A549 (cell line): ENCODE measurements at regions not wholly inside any gene's neighbourhood (a gene's known extent, or its start where the extent isn't known, plus 50 kb on each side); places are given as distances from the start of the nearest gene placed in this dataset.

Experiments
- ATAC-seq, 2 experiments: fragments of 200-7000 bp in 1 of 2; fragments of >200 bp in 1 of 2; cut with Nextera tagmentation in 1 of 2; cut with Tn5 transposase in 1 of 2; 3 replicates each; pipeline versions ENCODE4 v1.8.0 to v1.9.1; 2018 to 2020; ENCODE audit warnings: mild to moderate bottlenecking in 1 of 2, moderate library complexity in 1 of 2
- CTCF ChIA-PET: fragments of 300-600 bp; sonication (Branson Sonifier 250); formaldehyde crosslinking; extraction: SDS; loops from one replicate; lab custom pipeline; 2021; ENCODE audit warnings: antibody characterized with exemption, inconsistent platforms; lab: Yijun Ruan, JAX
- POLR2A ChIA-PET: fragments of 350-600 bp; formaldehyde crosslinking; extraction: SDS; loops from one replicate; lab custom pipeline; 2021; ENCODE audit warnings: antibody characterized with exemption, inconsistent platforms; lab: Yijun Ruan, JAX
- DNase-seq, 2 experiments: peaks; one replicate each; pipeline versions ENCODE4 v3.0.0 to v3.0.0-alpha.2; 2011 to 2016; ENCODE audit warnings: low read depth in 1 of 2, low spot score in 1 of 2
- FAIRE-seq: peaks from 2 replicates; lab custom pipeline; 2011; peaks lifted over from hg19 to GRCh38; lab: Jason Lieb, UNC
- H3K27ac ChIP-seq, 2 experiments: fragments of >200 bp; sonication (Bioruptor Twin); formaldehyde crosslinking; 3 replicates each; pipeline ENCODE4 v1.5.1; 2016 to 2017
- H3K4me1 ChIP-seq: fragments of >200 bp; sonication (Bioruptor Twin); formaldehyde crosslinking; 3 replicates; pipeline ENCODE4 v1.6.1; 2016
- H3K4me2 ChIP-seq: fragments of >200 bp; sonication (Bioruptor Twin); formaldehyde crosslinking; 3 replicates; pipeline ENCODE4 v1.6.1; 2016
- H3K4me3 ChIP-seq: fragments of >200 bp; sonication (Bioruptor Twin); formaldehyde crosslinking; 3 replicates; pipeline ENCODE4 v1.5.1; 2016
- H3K9me3 ChIP-seq: fragments of >200 bp; sonication (Bioruptor Twin); formaldehyde crosslinking; 3 replicates; pipeline ENCODE4 v1.6.1; 2016
- BHLHE40 ChIP-seq: IDR thresholded peaks from 2 replicates; pipeline ENCODE4 v1.6.1; 2012; ENCODE audit warnings: low read depth, low read length, inconsistent platforms
- CBX2 ChIP-seq: fragments of 200-600 bp; sonication (generic); IDR thresholded peaks from 2 replicates; pipeline ENCODE4 v1.6.1; 2016; ENCODE audit warnings: low read depth, mild to moderate bottlenecking, borderline replicate concordance
- CEBPB ChIP-seq, 2 experiments: fragments of >200 bp in 1 of 2; sonication (Bioruptor Twin) in 1 of 2; formaldehyde crosslinking in 1 of 2; IDR thresholded peaks; 2 replicates each; pipeline ENCODE4 v1.6.1; 2012 to 2016
- CHD2 ChIP-seq: fragments of 150-350 bp; IDR thresholded peaks from 2 replicates; pipeline ENCODE4 v1.6.1; 2014; ENCODE audit warnings: low read length; ENCODE audit not compliant: partially characterized antibody
- CHD4 ChIP-seq: fragments of 200-600 bp; sonication (generic); IDR thresholded peaks from 2 replicates; pipeline ENCODE4 v1.6.1; 2016; ENCODE audit warnings: antibody characterized with exemption, mild to moderate bottlenecking, borderline replicate concordance
- EHF ChIP-seq: fragments of 250-450 bp; sonication (Bioruptor Pico); IDR thresholded peaks from 2 replicates; pipeline ENCODE4 v1.5.0; 2020; ENCODE audit warnings: mild to moderate bottlenecking
- FOSL2 ChIP-seq, 2 experiments: fragments of 450-650 bp in 1 of 2; fragments of >200 bp in 1 of 2; sonication (Bioruptor Twin) in 1 of 2; formaldehyde crosslinking; IDR thresholded peaks; 2 replicates each; pipeline versions ENCODE4 v1.5.0 to v1.6.1; 2016 to 2020; ENCODE audit warnings: mild to moderate bottlenecking in 1 of 2, moderate library complexity in 1 of 2
- FOXS1 ChIP-seq: fragments of 250-450 bp; sonication (Bioruptor Pico); IDR thresholded peaks from 2 replicates; pipeline ENCODE4 v1.5.0; 2020; ENCODE audit warnings: mild to moderate bottlenecking, moderate library complexity
- GATA3 ChIP-seq: IDR thresholded peaks from 2 replicates; pipeline ENCODE4 v1.6.1; 2012; ENCODE audit warnings: borderline replicate concordance
- HEYL ChIP-seq: fragments of 250-450 bp; sonication (Bioruptor Pico); IDR thresholded peaks from 2 replicates; pipeline ENCODE4 v1.8.0; 2021; ENCODE audit warnings: mild to moderate bottlenecking, moderate library complexity
- HOXA7 ChIP-seq: fragments of 250-450 bp; sonication (Bioruptor Pico); IDR thresholded peaks from 2 replicates; pipeline ENCODE4 v1.5.0; 2020; ENCODE audit warnings: mild to moderate bottlenecking, moderate library complexity
- HOXB13 ChIP-seq: fragments of 250-450 bp; sonication (Bioruptor Pico); IDR thresholded peaks from 2 replicates; pipeline ENCODE4 v1.5.0; 2020; ENCODE audit warnings: low read depth, mild to moderate bottlenecking, moderate library complexity
- HOXB5 ChIP-seq: fragments of 250-450 bp; sonication (Bioruptor Pico); IDR thresholded peaks from 2 replicates; pipeline ENCODE4 v1.5.0; 2020; ENCODE audit warnings: mild to moderate bottlenecking, moderate library complexity
- JUN ChIP-seq, 2 experiments: fragments of >200 bp; sonication (Bioruptor Twin); formaldehyde crosslinking; IDR thresholded peaks; 2 replicates in 1 of 2; 3 replicates in 1 of 2; pipeline ENCODE4 v1.6.1; 2016 to 2017
- KDM5A ChIP-seq: fragments of 200-600 bp; sonication (generic); IDR thresholded peaks from 2 replicates; pipeline ENCODE4 v1.6.1; 2016; ENCODE audit warnings: antibody characterized with exemption, mild to moderate bottlenecking
- MAFK ChIP-seq: fragments of 450-650 bp; IDR thresholded peaks from 2 replicates; pipeline ENCODE4 v1.6.1; 2014; ENCODE audit not compliant: partially characterized antibody
- MYC ChIP-seq: IDR thresholded peaks from 2 replicates; pipeline ENCODE4 v1.6.1; 2012; ENCODE audit warnings: mild to moderate bottlenecking, inconsistent platforms, low read length, improper control_type of control experiment, borderline replicate concordance
- NPAS2 ChIP-seq: fragments of 250-450 bp; sonication (Bioruptor Pico); IDR thresholded peaks from 2 replicates; pipeline ENCODE4 v1.8.0; 2022; ENCODE audit warnings: mild to moderate bottlenecking, moderate library complexity, borderline replicate concordance
- POLR2A ChIP-seq: IDR thresholded peaks from 2 replicates; pipeline ENCODE4 v1.6.1; 2012; ENCODE audit warnings: mild to moderate bottlenecking, low read length
- RAD21 ChIP-seq, 2 experiments: fragments of >200 bp in 1 of 2; sonication (Bioruptor Twin) in 1 of 2; formaldehyde crosslinking in 1 of 2; IDR thresholded peaks in 1 of 2; conservative IDR thresholded peaks in 1 of 2; 2 replicates in 1 of 2; 3 replicates in 1 of 2; pipeline ENCODE4 v1.6.1; 2012 to 2018; ENCODE audit warnings: inconsistent platforms in 1 of 2
- RARB ChIP-seq: fragments of 250-450 bp; sonication (Bioruptor Pico); IDR thresholded peaks from 2 replicates; pipeline ENCODE4 v1.8.0; 2021; ENCODE audit warnings: mild to moderate bottlenecking, moderate library complexity
- RCOR1 ChIP-seq: fragments of 150-350 bp; IDR thresholded peaks from 2 replicates; pipeline ENCODE4 v1.6.1; 2014; ENCODE audit warnings: antibody characterized with exemption, low read length, low read depth
- RFX5 ChIP-seq: fragments of 450-650 bp; IDR thresholded peaks from 2 replicates; pipeline ENCODE4 v1.7.1; 2014; ENCODE audit warnings: antibody characterized with exemption, mild to moderate bottlenecking, moderate library complexity
- TP53 ChIP-seq: fragments of 250-450 bp; sonication (Bioruptor Pico); IDR thresholded peaks from 2 replicates; pipeline ENCODE4 v1.5.0; 2021; ENCODE audit warnings: mild to moderate bottlenecking, moderate library complexity
- ZC3H11A ChIP-seq: fragments of 450-650 bp; IDR thresholded peaks from 2 replicates; pipeline ENCODE4 v1.6.1; 2014; ENCODE audit warnings: antibody characterized with exemption, mild to moderate bottlenecking
- ZNF302 ChIP-seq: fragments of 250-450 bp; sonication (Bioruptor Pico); IDR thresholded peaks from 2 replicates; pipeline ENCODE4 v1.9.0; 2021; ENCODE audit warnings: inconsistent platforms, mild to moderate bottlenecking, moderate library complexity
- WGBS: methylation state at CpG from one replicate; pipeline ENCODE4 v1.1.6; 2017; ENCODE audit errors: missing lambda C conversion rate; 5-methylcytosine and 5-hydroxymethylcytosine counted together
- TF ChIP-seq, protein P1 (sequence below): fragments of 200-600 bp; sonication (generic); IDR thresholded peaks from 2 replicates; pipeline ENCODE4 v1.6.1; 2016; ENCODE audit warnings: antibody characterized with exemption, mild to moderate bottlenecking, moderate library complexity
- TF ChIP-seq, protein P2 (sequence below): IDR thresholded peaks from 2 replicates; pipeline ENCODE4 v1.6.1; 2012
- TF ChIP-seq, protein P3 (sequence below): fragments of 450-650 bp; IDR thresholded peaks from 2 replicates; pipeline ENCODE4 v1.6.1; 2014; ENCODE audit warnings: antibody characterized with exemption
- TF ChIP-seq, protein P4 (sequence below): fragments of >200 bp; sonication (Bioruptor Twin); formaldehyde crosslinking; IDR thresholded peaks from 3 replicates; pipeline ENCODE4 v1.6.1; 2016

DNA sequence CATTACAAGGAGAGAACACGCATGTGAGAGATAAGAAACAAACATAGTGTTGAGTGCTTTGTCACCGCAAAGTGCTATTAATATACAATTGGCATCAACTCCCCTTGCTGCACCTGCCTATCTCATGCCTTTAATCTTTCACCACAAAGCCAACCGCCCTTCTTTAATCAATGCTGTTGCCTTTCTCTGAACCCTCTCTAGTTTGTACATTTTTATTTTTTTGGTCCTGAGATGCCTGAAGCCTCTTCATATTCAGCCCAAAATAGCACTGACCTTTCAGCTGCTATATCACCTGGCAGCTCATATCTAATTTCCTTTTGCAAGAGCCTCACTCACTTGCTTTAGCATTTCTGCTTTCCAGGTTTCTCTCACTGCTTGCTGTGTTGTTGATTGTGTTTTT, 504.7 kb downstream of the NUF2 start:
- Histone ChIP-seq H3K9me3 (no peaks in the 10 kb centered on the region), H3K4me1 (no peaks in the 10 kb centered on the region), H3K27ac (no peak overlapping the region), H3K4me2 (no peak overlapping the region), H3K4me3 (no peak overlapping the region)
- POLR2A ChIA-PET = no interaction called here
- DNase-seq = no peak
- no peak for FAIRE-seq
- no peak for TF ChIP-seq ZNF302 (CRISPR knock-in tag)
- TF ChIP-seq, protein P1, sequence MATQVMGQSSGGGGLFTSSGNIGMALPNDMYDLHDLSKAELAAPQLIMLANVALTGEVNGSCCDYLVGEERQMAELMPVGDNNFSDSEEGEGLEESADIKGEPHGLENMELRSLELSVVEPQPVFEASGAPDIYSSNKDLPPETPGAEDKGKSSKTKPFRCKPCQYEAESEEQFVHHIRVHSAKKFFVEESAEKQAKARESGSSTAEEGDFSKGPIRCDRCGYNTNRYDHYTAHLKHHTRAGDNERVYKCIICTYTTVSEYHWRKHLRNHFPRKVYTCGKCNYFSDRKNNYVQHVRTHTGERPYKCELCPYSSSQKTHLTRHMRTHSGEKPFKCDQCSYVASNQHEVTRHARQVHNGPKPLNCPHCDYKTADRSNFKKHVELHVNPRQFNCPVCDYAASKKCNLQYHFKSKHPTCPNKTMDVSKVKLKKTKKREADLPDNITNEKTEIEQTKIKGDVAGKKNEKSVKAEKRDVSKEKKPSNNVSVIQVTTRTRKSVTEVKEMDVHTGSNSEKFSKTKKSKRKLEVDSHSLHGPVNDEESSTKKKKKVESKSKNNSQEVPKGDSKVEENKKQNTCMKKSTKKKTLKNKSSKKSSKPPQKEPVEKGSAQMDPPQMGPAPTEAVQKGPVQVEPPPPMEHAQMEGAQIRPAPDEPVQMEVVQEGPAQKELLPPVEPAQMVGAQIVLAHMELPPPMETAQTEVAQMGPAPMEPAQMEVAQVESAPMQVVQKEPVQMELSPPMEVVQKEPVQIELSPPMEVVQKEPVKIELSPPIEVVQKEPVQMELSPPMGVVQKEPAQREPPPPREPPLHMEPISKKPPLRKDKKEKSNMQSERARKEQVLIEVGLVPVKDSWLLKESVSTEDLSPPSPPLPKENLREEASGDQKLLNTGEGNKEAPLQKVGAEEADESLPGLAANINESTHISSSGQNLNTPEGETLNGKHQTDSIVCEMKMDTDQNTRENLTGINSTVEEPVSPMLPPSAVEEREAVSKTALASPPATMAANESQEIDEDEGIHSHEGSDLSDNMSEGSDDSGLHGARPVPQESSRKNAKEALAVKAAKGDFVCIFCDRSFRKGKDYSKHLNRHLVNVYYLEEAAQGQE = no peak
- no peak for TF ChIP-seq POLR2A
- no peak for TF ChIP-seq JUN (IDR thresholded peaks at IDR 0.05)
- no peak for TF ChIP-seq CHD2
- TF ChIP-seq EHF (CRISPR knock-in tag) = no peak
- no peak for TF ChIP-seq RAD21 (conservative IDR thresholded peaks at IDR 0.05 in 1 of 2, IDR thresholded peaks at IDR 0.05 in 1 of 2)
- TF ChIP-seq CEBPB (IDR thresholded peaks at IDR 0.05) = no peak
- no peak for TF ChIP-seq HOXB13 (CRISPR knock-in tag)
- no peak for TF ChIP-seq RCOR1
- TF ChIP-seq FOSL2 (IDR thresholded peaks at IDR 0.05) = no peak
- no peak for TF ChIP-seq FOSL2 (CRISPR knock-in tag; IDR thresholded peaks at IDR 0.05)
- no peak for TF ChIP-seq GATA3
- TF ChIP-seq KDM5A = no peak
- TF ChIP-seq TP53 (CRISPR knock-in tag) = no peak
- TF ChIP-seq ZC3H11A = no peak
- no peak for TF ChIP-seq RFX5
- TF ChIP-seq MAFK = no peak
- TF ChIP-seq RARB (CRISPR knock-in tag) = no peak
- no peak for TF ChIP-seq HEYL (CRISPR knock-in tag)
- no peak for TF ChIP-seq CBX2
- 58% methylated on average over 3 of the region's 3 CpGs for WGBS
- CTCF ChIA-PET = interaction anchor here (1.2 kb wide), 1 partner anchor 10 kb away, joined by 3 read pairs; no protein-coding TSS in a partner anchor
- ATAC-seq = no peak

DNA sequence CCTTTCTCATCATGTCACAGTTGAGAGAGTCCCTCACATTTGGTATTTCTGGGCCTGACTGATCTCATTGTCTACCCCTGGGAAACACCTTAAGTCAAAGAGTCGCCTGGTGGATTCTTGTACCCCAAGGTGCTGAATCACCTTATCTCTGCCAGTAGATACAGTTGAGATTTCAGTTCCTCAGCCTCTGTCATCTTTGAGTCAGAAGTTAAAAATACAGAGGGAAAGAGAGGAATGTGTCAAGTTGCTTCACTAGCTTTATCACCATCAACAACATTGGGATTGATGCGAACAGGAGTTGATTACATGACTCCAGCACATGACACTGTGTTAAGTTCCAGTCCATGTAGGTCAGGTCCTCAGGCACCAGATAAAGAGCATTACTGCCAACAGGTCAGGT, 513.0 kb downstream of the NUF2 start:
- DNase-seq (no peak), FAIRE-seq (no peak), ATAC-seq (no peak)
- ChIA-PET POLR2A (no interaction called here), CTCF (interaction anchor here (0.6 kb wide), 1 partner anchor 165 kb away, joined by 3 read pairs; no protein-coding TSS in a partner anchor)
- no peak overlapping the region for H3K4me3 ChIP-seq
- H3K9me3 ChIP-seq = no peaks in the 10 kb centered on the region; the same call in 2 of the 3 replicates
- H3K4me1 ChIP-seq = no peaks in the 10 kb centered on the region
- H3K4me2 ChIP-seq = no peak overlapping the region
- H3K27ac ChIP-seq = no peak overlapping the region
- 36% methylated on average over 2 of the region's 2 CpGs for WGBS
- TF ChIP-seq, protein P2, sequence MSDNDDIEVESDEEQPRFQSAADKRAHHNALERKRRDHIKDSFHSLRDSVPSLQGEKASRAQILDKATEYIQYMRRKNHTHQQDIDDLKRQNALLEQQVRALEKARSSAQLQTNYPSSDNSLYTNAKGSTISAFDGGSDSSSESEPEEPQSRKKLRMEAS = no peak
- TF ChIP-seq, protein P3, sequence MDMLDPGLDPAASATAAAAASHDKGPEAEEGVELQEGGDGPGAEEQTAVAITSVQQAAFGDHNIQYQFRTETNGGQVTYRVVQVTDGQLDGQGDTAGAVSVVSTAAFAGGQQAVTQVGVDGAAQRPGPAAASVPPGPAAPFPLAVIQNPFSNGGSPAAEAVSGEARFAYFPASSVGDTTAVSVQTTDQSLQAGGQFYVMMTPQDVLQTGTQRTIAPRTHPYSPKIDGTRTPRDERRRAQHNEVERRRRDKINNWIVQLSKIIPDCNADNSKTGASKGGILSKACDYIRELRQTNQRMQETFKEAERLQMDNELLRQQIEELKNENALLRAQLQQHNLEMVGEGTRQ = no peak
- TF ChIP-seq FOSL2 (IDR thresholded peaks at IDR 0.05) (no peak), FOSL2 (CRISPR knock-in tag; IDR thresholded peaks at IDR 0.05) (no peak), HOXB5 (CRISPR knock-in tag) (no peak), MYC (no peak), ZNF302 (CRISPR knock-in tag) (no peak), BHLHE40 (no peak), HOXA7 (CRISPR knock-in tag) (no peak), CHD4 (no peak), RARB (CRISPR knock-in tag) (no peak), FOXS1 (CRISPR knock-in tag) (no peak), NPAS2 (CRISPR knock-in tag) (no peak)
- TF ChIP-seq, protein P4, sequence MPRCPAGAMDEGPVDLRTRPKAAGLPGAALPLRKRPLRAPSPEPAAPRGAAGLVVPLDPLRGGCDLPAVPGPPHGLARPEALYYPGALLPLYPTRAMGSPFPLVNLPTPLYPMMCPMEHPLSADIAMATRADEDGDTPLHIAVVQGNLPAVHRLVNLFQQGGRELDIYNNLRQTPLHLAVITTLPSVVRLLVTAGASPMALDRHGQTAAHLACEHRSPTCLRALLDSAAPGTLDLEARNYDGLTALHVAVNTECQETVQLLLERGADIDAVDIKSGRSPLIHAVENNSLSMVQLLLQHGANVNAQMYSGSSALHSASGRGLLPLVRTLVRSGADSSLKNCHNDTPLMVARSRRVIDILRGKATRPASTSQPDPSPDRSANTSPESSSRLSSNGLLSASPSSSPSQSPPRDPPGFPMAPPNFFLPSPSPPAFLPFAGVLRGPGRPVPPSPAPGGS = no peak
- TF ChIP-seq, all 56 proteins: peak for 0
